Type B pancreatic cell (in vitro differentiated cells): ENCODE measurements at regions not wholly inside any gene's neighbourhood (a gene's known extent, or its start where the extent isn't known, plus 50 kb on each side); places are given as distances from the start of the nearest gene placed in this dataset.
A peak's percentile ranks its signal among the peaks of the same experiment; 100 is the strongest.

Source experiments
- DNase-seq: peaks from one replicate; pipeline ENCODE4 v3.0.0; 2021; ENCODE audit warnings: mixed read lengths; ENCODE audit not compliant: unreplicated experiment; ENCODE audit errors: extremely low spot score
- H3K27ac Mint-ChIP-seq: 2 replicates; pipeline ENCODE4 v1.8.0; 2021; ENCODE audit warnings: mild to moderate bottlenecking, mixed read lengths
- H3K27me3 Mint-ChIP-seq: 2 replicates; pipeline ENCODE4 v1.8.0; 2021; ENCODE audit warnings: mixed read lengths
- H3K36me3 Mint-ChIP-seq: 2 replicates; pipeline ENCODE4 v1.8.0; 2021; ENCODE audit warnings: mixed read lengths
- H3K4me1 Mint-ChIP-seq: one replicate; pipeline ENCODE4 v1.8.0; 2021; ENCODE audit warnings: mixed read lengths; ENCODE audit not compliant: unreplicated experiment
- H3K4me3 Mint-ChIP-seq: 2 replicates; pipeline ENCODE4 v1.8.0; 2021; ENCODE audit warnings: mild to moderate bottlenecking, mixed read lengths
- H3K9me3 Mint-ChIP-seq: 2 replicates; pipeline ENCODE4 v1.8.0; 2021; ENCODE audit warnings: mixed read lengths
- TF ChIP-seq, protein P1 (sequence below): fragments of 200-600 bp; sonication (generic); conservative IDR thresholded peaks from 2 replicates; pipeline ENCODE4 v1.5.0; 2021; ENCODE audit warnings: antibody characterized with exemption, mild to moderate bottlenecking

- Mint-ChIP-seq H3K36me3 (no peaks in the 10 kb centered on the region), H3K4me1 (no peaks in the 10 kb centered on the region), H3K4me3 (no peak overlapping the region), H3K27me3 (peaks cover 4% of the 10 kb centered on the region), H3K27ac (no peak overlapping the region), H3K9me3 (peaks cover 6% of the 10 kb centered on the region)
- TF ChIP-seq, protein P1, sequence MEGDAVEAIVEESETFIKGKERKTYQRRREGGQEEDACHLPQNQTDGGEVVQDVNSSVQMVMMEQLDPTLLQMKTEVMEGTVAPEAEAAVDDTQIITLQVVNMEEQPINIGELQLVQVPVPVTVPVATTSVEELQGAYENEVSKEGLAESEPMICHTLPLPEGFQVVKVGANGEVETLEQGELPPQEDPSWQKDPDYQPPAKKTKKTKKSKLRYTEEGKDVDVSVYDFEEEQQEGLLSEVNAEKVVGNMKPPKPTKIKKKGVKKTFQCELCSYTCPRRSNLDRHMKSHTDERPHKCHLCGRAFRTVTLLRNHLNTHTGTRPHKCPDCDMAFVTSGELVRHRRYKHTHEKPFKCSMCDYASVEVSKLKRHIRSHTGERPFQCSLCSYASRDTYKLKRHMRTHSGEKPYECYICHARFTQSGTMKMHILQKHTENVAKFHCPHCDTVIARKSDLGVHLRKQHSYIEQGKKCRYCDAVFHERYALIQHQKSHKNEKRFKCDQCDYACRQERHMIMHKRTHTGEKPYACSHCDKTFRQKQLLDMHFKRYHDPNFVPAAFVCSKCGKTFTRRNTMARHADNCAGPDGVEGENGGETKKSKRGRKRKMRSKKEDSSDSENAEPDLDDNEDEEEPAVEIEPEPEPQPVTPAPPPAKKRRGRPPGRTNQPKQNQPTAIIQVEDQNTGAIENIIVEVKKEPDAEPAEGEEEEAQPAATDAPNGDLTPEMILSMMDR = no peak
- no peak for DNase-seq
Measured at GRCh38 chr5:118604106-118604505, 384.2 kb downstream of the DTWD2 start.

GRCh38 chr5:118603278-118603677, 385.1 kb downstream of the DTWD2 start:
- Mint-ChIP-seq H3K27ac (no peak overlapping the region), H3K36me3 (no peaks in the 10 kb centered on the region), H3K27me3 (peaks cover 4% of the 10 kb centered on the region), H3K4me3 (no peak overlapping the region), H3K4me1 (peaks cover 2% of the 10 kb centered on the region), H3K9me3 (peaks cover 7% of the 10 kb centered on the region)
- DNase-seq = no peak
- TF ChIP-seq, protein P1 = no peak

DNA sequence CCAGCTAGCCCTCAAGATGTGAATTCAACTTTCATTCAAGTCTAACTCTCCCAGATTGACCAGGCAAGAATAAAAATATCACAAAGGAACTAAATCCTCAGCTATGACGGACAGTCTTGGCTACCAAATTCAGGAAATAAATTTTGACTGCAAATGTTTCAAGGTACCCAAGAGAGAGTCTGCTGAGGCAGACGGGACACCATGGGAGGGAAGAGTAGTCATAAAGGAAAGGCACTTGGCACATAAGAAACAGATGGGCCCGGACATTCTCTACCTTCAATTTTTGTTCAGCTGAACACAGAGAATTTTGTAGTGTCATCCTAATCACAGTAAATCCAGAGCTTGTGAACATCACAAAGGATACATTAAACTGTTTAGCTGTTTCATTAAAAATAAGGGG, 390.0 kb downstream of the DTWD2 start:
- H3K27ac Mint-ChIP-seq = no peak overlapping the region
- no peak for DNase-seq
- no peak overlapping the region for H3K4me3 Mint-ChIP-seq
- peaks cover 11% of the 10 kb centered on the region for H3K4me1 Mint-ChIP-seq
- H3K36me3 Mint-ChIP-seq = no peaks in the 10 kb centered on the region
- TF ChIP-seq, protein P1 = no peak
- no peaks in the 10 kb centered on the region for H3K27me3 Mint-ChIP-seq
- peaks cover 11% of the 10 kb centered on the region for H3K9me3 Mint-ChIP-seq

GRCh38 chr5:118597543-118597942, 390.8 kb downstream of the DTWD2 start:
- Mint-ChIP-seq H3K27ac (no peak overlapping the region), H3K4me3 (no peak overlapping the region), H3K9me3 (peaks cover 11% of the 10 kb centered on the region), H3K27me3 (no peaks in the 10 kb centered on the region), H3K4me1 (peaks cover 11% of the 10 kb centered on the region), H3K36me3 (no peaks in the 10 kb centered on the region)
- no peak for DNase-seq
- TF ChIP-seq, protein P1 = no peak

- DNase-seq = no peak
- TF ChIP-seq, protein P1 = no peak
- Mint-ChIP-seq H3K4me1 (peaks cover 11% of the 10 kb centered on the region), H3K27ac (no peak overlapping the region), H3K36me3 (no peaks in the 10 kb centered on the region), H3K27me3 (no peaks in the 10 kb centered on the region), H3K9me3 (peaks cover 6% of the 10 kb centered on the region), H3K4me3 (no peak overlapping the region)
Measured at GRCh38 chr5:118596255-118596654, 392.1 kb downstream of the DTWD2 start.

GRCh38 chr5:118593003-118593328, 395.4 kb downstream of the DTWD2 start:
- Mint-ChIP-seq H3K36me3 (no peaks in the 10 kb centered on the region), H3K4me1 (peaks cover 7% of the 10 kb centered on the region), H3K9me3 (peaks cover 5% of the 10 kb centered on the region), H3K27me3 (no peaks in the 10 kb centered on the region), H3K27ac (no peak overlapping the region), H3K4me3 (no peak overlapping the region)
- TF ChIP-seq, protein P1 = peak; percentile 55
- no peak for DNase-seq
